ENCODE measurements at regions not wholly inside any gene's neighbourhood (a gene's known extent, or its start where the extent isn't known, plus 50 kb on each side); places are given as distances from the start of the nearest gene placed in this dataset.
"Not testable (repeated sequence)": the region's sequence is repeated elsewhere in the genome, so short reads cannot be mapped to it uniquely, and the experiment has no call there.

DNA sequence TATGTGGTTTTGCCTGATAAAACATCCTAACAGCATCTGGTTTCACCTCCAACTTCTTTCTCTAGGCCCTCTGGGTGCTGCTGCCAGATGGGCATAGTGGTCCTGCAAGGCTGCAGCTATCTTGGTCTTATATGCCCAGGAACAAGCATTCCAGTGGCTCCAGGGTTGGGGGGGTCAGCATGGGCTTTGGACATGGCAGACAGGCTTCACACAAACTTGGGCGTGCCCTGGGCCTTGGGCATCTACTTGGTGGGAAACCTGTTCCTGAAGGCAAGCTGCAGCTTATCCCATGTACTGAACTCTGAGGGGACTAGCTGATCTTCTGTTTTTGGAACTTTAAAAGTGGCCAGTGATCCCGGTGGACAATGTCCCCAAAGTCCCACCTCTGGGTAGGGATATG, 54.9 kb upstream of the ZNF678 start:
- no peaks in the 10 kb centered on the region for H3K9me3 Mint-ChIP-seq
- H3K27ac Mint-ChIP-seq = no peak overlapping the region
- ATAC-seq (replicated peaks) = no peak
- H3K36me3 Mint-ChIP-seq (ENCODE audit: low read depth) = no peaks in the 10 kb centered on the region
- no peak overlapping the region for H3K4me3 Mint-ChIP-seq
- no peaks in the 10 kb centered on the region for H3K4me1 Mint-ChIP-seq
- H3K27me3 Mint-ChIP-seq = peaks cover 3% of the 10 kb centered on the region

DNA sequence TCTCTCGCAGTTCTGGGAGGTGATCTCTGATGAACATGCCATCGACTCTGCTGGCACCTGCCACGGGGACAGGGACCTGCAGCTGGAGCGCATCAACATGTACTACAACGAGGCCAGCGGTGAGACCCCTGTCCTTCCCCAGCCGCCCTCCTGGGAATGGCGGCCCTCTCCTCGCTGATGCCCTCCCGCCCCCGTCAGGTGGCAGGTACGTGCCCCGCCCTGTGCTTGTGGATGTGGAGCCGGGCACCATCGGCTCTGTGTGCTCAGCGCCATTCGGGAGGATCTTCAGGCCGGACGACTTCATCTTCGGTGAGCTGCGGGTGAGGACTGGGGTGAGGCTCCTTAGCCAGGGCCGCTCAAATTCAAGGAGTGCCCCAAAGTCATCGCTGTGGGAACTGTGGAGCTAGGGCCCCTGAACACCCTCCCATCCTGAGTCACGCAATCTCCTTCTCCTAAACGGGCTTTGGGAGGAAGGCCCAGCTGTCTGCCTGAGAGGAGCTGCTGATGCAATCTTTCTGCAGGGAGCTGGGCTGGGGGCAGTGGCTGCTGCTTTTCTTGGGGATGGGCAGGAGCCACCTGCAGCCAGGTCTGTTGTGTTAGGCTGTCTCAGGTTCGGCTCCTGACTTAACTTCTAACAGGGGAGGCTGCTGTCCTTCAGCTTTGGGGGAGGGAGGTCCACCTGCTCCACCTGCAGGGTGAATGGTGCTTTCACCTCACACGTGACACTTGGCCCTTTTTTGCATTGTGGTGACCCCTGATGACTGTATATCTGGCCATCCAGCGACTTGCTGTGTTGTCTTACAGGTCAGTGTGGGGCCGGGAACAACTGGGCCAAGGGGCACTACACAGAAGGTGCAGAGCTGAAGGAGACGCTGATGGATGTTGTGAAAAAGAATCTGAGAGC, 56.6 kb upstream of the ZNF678 start:
- H3K4me1 Mint-ChIP-seq; H3K4me3 Mint-ChIP-seq; H3K9me3 Mint-ChIP-seq; H3K27ac Mint-ChIP-seq; H3K36me3 Mint-ChIP-seq (ENCODE audit: low read depth); ATAC-seq (replicated peaks); H3K27me3 Mint-ChIP-seq: not testable (repeated sequence)

DNA sequence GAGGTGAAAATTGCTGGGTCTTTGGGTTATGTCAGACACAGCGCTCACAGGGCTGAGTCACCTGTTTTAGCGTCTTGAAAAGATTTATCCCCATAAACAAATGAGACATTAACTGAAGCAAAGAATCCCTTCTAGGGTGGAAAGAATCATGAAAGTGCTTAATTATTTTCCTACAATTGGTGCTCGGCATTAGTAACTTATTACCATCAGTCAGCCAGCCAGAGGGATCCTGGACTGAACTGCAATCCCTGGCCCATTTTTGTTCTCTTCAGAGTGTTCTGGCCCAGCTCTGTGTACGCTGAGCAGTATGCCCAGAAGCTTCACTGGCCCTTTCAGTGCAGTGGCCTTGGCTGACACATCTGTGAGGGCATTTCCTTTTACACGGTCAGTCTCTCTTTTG, 67.3 kb upstream of the ZNF678 start:
- H3K27me3 Mint-ChIP-seq; H3K27ac Mint-ChIP-seq; ATAC-seq (replicated peaks); H3K9me3 Mint-ChIP-seq; H3K4me3 Mint-ChIP-seq; H3K36me3 Mint-ChIP-seq (ENCODE audit: low read depth); H3K4me1 Mint-ChIP-seq: not testable (repeated sequence)

DNA sequence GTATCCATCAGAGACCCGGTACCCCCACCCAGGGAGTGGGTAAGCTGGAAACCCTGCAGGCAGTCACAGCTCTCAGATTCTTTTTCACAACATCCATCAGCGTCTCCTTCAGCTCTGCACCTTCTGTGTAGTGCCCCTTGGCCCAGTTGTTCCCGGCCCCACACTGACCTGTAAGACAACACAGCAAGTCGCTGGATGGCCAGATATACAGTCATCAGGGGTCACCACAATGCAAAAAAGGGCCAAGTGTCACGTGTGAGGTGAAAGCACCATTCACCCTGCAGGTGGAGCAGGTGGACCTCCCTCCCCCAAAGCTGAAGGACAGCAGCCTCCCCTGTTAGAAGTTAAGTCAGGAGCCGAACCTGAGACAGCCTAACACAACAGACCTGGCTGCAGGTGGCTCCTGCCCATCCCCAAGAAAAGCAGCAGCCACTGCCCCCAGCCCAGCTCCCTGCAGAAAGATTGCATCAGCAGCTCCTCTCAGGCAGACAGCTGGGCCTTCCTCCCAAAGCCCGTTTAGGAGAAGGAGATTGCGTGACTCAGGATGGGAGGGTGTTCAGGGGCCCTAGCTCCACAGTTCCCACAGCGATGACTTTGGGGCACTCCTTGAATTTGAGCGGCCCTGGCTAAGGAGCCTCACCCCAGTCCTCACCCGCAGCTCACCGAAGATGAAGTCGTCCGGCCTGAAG, 69.3 kb upstream of the ZNF678 start:
- H3K4me3 Mint-ChIP-seq; H3K27me3 Mint-ChIP-seq; H3K36me3 Mint-ChIP-seq (ENCODE audit: low read depth); H3K4me1 Mint-ChIP-seq; H3K9me3 Mint-ChIP-seq; ATAC-seq (replicated peaks); H3K27ac Mint-ChIP-seq: not testable (repeated sequence)

DNA sequence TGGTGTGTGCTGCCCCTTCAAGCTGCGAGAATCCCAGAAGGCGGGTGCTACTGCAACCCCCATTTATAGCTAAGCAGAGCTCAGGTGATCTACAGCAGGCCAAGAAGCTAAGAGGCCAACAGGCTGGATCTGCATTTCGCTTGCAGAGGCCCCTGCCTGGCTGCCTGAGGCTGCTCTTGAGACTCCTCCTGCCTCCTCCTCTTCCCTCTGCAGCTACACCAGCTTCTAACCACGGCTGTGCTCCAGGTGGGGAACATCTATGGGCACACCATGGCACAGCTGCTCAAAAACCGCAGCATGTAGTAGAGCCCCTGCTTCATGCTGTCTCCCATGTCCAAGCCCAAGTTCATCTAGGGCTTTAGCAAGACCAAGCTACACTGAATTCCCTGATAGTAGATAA, 72.9 kb upstream of the ZNF678 start:
- Mint-ChIP-seq H3K27ac (no peak overlapping the region), H3K9me3 (no peaks in the 10 kb centered on the region)

DNA sequence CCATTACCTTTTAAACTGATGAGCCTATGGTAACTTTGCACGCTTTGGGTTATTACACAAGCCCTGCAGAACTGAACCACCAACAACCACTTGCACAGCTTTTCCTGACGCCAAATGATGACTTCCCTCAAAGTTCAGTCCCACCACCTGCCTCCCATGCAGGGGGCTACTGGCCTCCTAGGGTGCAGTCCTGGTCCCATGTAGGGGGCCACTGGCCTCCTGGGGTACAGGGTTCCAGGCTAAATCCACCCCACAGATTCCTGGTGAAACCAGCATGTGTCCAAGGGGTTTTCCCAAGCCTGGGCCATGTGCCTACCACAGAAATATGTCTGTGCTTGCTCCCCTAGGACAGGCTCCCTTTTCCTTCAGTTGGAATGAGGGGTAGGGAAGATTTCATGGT, 73.4 kb upstream of the ZNF678 start:
- no peaks in the 10 kb centered on the region for H3K36me3 Mint-ChIP-seq (ENCODE audit: low read depth)
- no peaks in the 10 kb centered on the region for H3K4me1 Mint-ChIP-seq
- no peak overlapping the region for H3K4me3 Mint-ChIP-seq
- H3K9me3 Mint-ChIP-seq = no peaks in the 10 kb centered on the region
- no peak overlapping the region for H3K27ac Mint-ChIP-seq
- no peak for ATAC-seq (replicated peaks)
- H3K27me3 Mint-ChIP-seq = no peaks in the 10 kb centered on the region

More for the DNA sequence above, 72.9 kb upstream of the ZNF678 start:
- Mint-ChIP-seq H3K36me3 (ENCODE audit: low read depth) (no peaks in the 10 kb centered on the region), H3K27me3 (no peaks in the 10 kb centered on the region), H3K4me1 (no peaks in the 10 kb centered on the region), H3K4me3 (no peak overlapping the region)
- ATAC-seq (replicated peaks) = no peak

DNA sequence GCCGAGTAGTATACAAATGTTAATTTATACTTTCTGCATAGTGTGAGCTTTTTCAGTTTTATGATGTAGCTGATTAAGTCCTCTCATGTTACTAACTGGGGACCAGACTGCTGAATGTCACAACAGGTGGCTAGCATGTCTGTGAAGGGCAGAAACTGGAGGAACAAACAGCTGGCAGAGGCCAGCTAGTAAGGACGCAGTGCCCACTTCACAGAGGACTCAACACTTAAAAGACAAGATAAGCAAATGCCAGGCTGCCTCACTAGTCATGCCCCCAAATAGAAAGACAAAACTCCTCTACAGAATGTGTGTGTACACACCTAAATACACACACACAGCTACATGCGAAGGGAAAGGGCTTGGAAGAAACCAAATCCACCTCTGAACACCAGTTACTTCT, 73.8 kb upstream of the ZNF678 start:
- H3K4me1 Mint-ChIP-seq = no peaks in the 10 kb centered on the region
- no peaks in the 10 kb centered on the region for H3K36me3 Mint-ChIP-seq (ENCODE audit: low read depth)
- no peaks in the 10 kb centered on the region for H3K27me3 Mint-ChIP-seq
- no peak for ATAC-seq (replicated peaks)
- H3K9me3 Mint-ChIP-seq = no peaks in the 10 kb centered on the region
- H3K27ac Mint-ChIP-seq = no peak overlapping the region
- H3K4me3 Mint-ChIP-seq = no peak overlapping the region

DNA sequence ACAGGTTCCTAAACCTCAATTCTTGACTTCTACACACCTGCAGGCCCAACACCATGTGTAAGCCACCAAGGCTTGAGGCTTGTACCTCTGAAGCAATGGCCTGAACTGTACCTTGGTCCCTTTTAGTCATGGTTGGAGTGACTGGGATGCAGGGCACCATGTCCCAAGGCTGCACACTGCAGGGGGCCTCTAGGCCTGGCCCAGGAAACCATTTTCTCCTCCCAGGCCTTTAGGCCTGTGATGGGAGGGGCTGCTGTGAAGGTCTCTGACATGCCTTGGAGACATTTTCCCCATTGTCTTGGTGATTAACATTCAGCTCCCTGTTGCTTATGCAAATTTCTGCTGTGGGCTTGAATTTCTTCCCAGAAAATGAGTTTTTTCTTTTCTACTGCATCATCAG, 75.8 kb upstream of the ZNF678 start:
- H3K27ac Mint-ChIP-seq = no peak overlapping the region
- H3K27me3 Mint-ChIP-seq = no peaks in the 10 kb centered on the region
- H3K9me3 Mint-ChIP-seq = no peaks in the 10 kb centered on the region
- no peak overlapping the region for H3K4me3 Mint-ChIP-seq
- ATAC-seq (replicated peaks) = no peak
- H3K4me1 Mint-ChIP-seq = no peaks in the 10 kb centered on the region
- H3K36me3 Mint-ChIP-seq (ENCODE audit: low read depth) = no peaks in the 10 kb centered on the region

DNA sequence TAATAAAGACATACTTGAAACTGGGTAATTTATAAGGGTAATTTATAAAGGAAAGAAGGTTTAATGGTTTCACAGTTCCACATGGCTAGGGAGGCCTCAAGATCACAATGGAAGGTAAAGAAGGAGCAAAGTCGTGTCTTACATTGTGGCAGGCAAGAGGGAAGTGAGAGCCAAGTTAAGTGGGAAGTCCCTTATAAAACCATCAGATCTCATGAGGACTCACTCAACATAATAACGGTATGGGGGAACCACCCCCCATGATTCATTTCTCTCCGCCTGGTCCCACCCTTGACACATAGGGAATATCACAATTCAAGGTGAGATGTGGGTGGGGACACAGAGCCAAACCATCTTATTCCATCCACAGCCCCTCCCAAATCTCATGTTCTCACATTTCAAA, 76.8 kb upstream of the ZNF678 start:
- H3K27me3 Mint-ChIP-seq = no peaks in the 10 kb centered on the region
- no peaks in the 10 kb centered on the region for H3K36me3 Mint-ChIP-seq (ENCODE audit: low read depth)
- no peaks in the 10 kb centered on the region for H3K9me3 Mint-ChIP-seq
- ATAC-seq (replicated peaks) = no peak
- no peak overlapping the region for H3K27ac Mint-ChIP-seq
- no peak overlapping the region for H3K4me3 Mint-ChIP-seq
- no peaks in the 10 kb centered on the region for H3K4me1 Mint-ChIP-seq

DNA sequence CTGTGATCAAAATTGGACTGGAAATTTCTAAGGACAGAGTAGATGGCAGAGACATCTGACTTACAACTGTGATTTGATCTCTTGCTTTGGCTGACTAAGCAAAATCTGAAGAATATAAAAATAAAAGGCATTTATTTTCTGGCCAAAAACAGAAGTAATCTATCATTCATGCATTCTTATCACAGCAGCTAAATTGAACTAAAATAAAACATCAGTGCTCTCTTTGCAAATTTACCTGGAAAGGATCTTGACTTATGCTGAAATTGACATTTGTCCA, 81.4 kb upstream of the ZNF678 start:
- H3K36me3 Mint-ChIP-seq (ENCODE audit: low read depth) = no peaks in the 10 kb centered on the region
- no peak overlapping the region for H3K4me3 Mint-ChIP-seq
- no peak for ATAC-seq (replicated peaks)
- no peak overlapping the region for H3K27ac Mint-ChIP-seq
- no peaks in the 10 kb centered on the region for H3K9me3 Mint-ChIP-seq
- H3K4me1 Mint-ChIP-seq = no peaks in the 10 kb centered on the region
- peaks cover 21% of the 10 kb centered on the region for H3K27me3 Mint-ChIP-seq

DNA sequence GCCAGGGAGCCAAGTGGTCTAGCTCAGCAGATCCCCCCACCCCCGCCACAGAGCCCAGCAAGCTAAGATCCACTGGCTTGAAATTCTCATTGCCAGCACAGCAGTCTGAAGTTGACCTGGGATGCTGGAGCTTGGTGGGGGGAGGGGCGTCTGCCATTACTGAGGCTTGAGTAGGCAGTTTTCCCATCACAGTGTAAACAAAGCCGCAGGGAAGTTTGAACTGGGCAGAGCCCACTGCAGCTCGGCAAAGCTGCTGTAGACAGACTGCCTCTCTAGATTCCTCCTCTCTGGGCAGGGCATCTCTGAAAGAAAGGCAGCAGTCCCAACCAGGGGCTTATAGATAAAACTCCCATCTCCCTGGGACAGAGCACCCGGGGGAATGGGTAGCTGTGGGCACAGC, 89.3 kb upstream of the ZNF678 start:
- not testable (repeated sequence) for ATAC-seq (replicated peaks); H3K4me1 Mint-ChIP-seq; H3K9me3 Mint-ChIP-seq; H3K4me3 Mint-ChIP-seq; H3K36me3 Mint-ChIP-seq (ENCODE audit: low read depth); H3K27ac Mint-ChIP-seq
- peaks cover 39% of the 10 kb centered on the region for H3K27me3 Mint-ChIP-seq

DNA sequence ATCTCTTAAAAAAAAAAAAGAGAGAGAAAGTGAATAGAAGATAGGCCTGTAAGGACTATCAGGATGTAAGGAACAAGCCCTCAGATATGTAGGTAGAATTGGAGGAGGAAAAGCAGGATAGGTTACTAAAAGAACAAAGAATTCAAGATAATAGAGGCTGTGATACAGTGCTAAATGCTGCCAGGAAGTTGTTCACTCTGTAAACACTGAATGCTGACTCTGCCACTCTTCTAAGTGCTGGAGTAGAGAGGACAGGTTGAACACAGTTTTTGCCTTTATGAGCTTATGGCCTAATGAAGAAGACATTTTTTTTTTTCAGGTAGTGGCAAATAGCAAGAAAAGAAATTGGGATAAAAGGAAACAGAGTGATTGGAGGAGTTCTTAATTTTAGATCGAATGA, 90.6 kb upstream of the ZNF678 start:
- Mint-ChIP-seq H3K27ac (no peak overlapping the region), H3K4me3 (no peak overlapping the region), H3K36me3 (ENCODE audit: low read depth) (no peaks in the 10 kb centered on the region), H3K4me1 (no peaks in the 10 kb centered on the region), H3K27me3 (peaks cover 33% of the 10 kb centered on the region), H3K9me3 (peaks cover 5% of the 10 kb centered on the region)
- ATAC-seq (replicated peaks) = no peak

DNA sequence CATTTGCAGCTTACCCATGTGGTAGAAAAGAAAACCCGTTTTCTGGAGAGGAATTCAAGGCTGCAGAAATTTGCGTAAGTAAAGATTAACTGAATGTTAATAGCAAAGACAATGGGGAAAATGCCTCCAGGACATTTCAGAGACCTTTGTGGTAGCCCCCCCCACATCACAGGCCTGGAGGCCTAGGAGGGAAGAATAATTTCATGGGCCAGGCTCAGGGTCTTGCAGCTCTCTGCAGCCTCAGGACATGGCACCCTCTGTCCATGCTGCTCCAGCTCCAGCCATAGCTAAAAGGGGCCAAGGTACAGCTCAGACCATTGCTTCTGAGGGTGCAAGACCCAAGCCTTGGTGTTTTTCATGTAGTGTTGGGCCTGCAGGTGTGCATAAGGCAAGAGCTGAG, 92.7 kb upstream of the ZNF678 start:
- ATAC-seq (replicated peaks) = no peak
- no peaks in the 10 kb centered on the region for H3K36me3 Mint-ChIP-seq (ENCODE audit: low read depth)
- H3K9me3 Mint-ChIP-seq = peaks cover 5% of the 10 kb centered on the region
- H3K4me3 Mint-ChIP-seq = no peak overlapping the region
- no peaks in the 10 kb centered on the region for H3K4me1 Mint-ChIP-seq
- no peak overlapping the region for H3K27ac Mint-ChIP-seq
- H3K27me3 Mint-ChIP-seq = peaks cover 15% of the 10 kb centered on the region

DNA sequence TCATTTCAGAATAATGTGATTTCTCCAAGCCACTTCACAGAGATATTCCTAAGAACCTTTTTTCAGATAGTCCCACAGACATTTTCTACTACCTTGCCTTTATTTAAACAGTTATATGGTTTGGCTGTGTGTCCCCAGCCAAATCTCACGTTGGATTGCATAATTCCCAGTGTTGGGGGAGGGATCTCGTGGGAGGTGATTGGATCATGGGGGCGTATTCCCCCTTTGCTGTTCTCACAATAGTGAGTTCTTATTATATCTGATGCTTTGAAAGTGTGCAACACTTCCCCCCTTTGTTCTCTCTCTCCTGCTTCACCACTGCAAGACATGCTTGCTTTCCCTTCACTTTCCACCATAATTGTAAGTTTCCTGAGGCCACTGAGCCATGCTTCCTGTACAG, 93.6 kb upstream of the ZNF678 start:
- H3K9me3 Mint-ChIP-seq = peaks cover 5% of the 10 kb centered on the region
- H3K36me3 Mint-ChIP-seq (ENCODE audit: low read depth) = no peaks in the 10 kb centered on the region
- no peaks in the 10 kb centered on the region for H3K4me1 Mint-ChIP-seq
- peaks cover 8% of the 10 kb centered on the region for H3K27me3 Mint-ChIP-seq
- H3K4me3 Mint-ChIP-seq = no peak overlapping the region
- ATAC-seq (replicated peaks) = no peak
- no peak overlapping the region for H3K27ac Mint-ChIP-seq

DNA sequence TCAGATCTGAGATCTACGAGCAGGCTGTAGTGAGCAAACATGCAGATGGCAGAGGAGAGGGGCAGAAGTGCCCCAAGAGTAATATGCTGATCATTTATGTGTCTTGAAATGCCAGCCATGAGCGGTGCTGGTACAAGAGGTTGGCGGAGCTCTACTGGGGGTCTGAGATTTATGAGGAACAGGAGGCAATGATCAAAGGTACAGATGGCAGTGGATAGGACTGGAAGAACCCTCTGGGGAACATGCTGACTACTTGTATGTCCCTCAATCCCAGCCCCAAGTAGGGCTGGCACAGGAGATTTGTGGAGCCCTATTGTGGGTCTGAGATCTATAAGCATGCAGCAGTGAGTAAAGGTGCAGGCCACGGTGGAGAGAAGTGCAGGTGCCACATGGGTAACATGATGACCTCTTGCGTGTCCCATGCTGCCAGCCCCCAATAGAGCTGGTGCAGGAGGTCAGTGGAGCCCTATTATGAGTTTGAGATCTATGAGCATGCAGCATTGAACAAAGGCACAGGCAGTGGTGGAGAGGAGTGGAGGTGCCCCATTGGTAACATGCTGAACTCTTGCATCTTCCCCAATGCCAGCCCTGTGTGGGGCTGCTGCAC, 97.2 kb upstream of the ZNF678 start:
- Mint-ChIP-seq H3K27ac (no peak overlapping the region), H3K27me3 (peaks cover 8% of the 10 kb centered on the region), H3K9me3 (peaks cover 5% of the 10 kb centered on the region), H3K36me3 (ENCODE audit: low read depth) (no peaks in the 10 kb centered on the region), H3K4me1 (no peaks in the 10 kb centered on the region), H3K4me3 (no peak overlapping the region)
- no peak for ATAC-seq (replicated peaks)

Measured in activated T-helper 17 cell treated with anti-CD3 and anti-CD28 coated beads, Interleukin-2, amount 50 U/mL, for 72 hours (primary cell).